ENCODE measurements at regions not wholly inside any gene's neighbourhood (a gene's known extent, or its start where the extent isn't known, plus 50 kb on each side); places are given as distances from the start of the nearest gene placed in this dataset.

GRCh38 chr11:106276126-106276525 is 198.7 kb downstream of the AASDHPPT start:
- TF ChIP-seq CTCF (IDR thresholded peaks at IDR 0.05; ENCODE audit: insufficient read depth, low read depth, low read length) (no peak), EZH2 (IDR thresholded peaks at IDR 0.05; ENCODE audit: insufficient read depth, low read length) (no peak)

All from astrocyte (in vitro differentiated cells and primary cell).